ENCODE measurements at regions not wholly inside any gene's neighbourhood (a gene's known extent, or its start where the extent isn't known, plus 50 kb on each side); places are given as distances from the start of the nearest gene placed in this dataset.

- Histone ChIP-seq H3K4me2 (ENCODE audit: insufficient read depth, low read length) (no peak overlapping the region), H3K9me1 (ENCODE audit: control insufficient read depth, insufficient read depth, low read length) (no peaks in the 10 kb centered on the region), H3K9ac (ENCODE audit: insufficient read depth in 1 of 2, low read depth in 2 of 2, low read length in 2 of 2) (no peak overlapping the region), H4K20me1 (replicated peaks; ENCODE audit: control insufficient read depth, insufficient read depth, low read length) (no peaks in the 10 kb centered on the region), H3K4me1 (replicated peaks in 1 of 2; ENCODE audit: control insufficient read depth in 2 of 2, insufficient read depth in 2 of 2, low read length in 2 of 2) (no peaks in the 10 kb centered on the region), H3K27ac (ENCODE audit: extremely low read depth, low read depth, low read length) (no peak overlapping the region), H3K27me3 (ENCODE audit: control insufficient read depth in 2 of 2, insufficient read depth in 2 of 2, low read length in 2 of 2) (peaks cover 0 to 16% of the 10 kb centered on the region in 2 experiments; a peak in 3 of 5 replicates), H3K79me2 (ENCODE audit: control insufficient read depth, insufficient read depth, low read length) (no peaks in the 10 kb centered on the region), H3K36me3 (ENCODE audit: control insufficient read depth, insufficient read depth, low read length) (no peaks in the 10 kb centered on the region), H3K9me3 (replicated peaks; ENCODE audit: control insufficient read depth, insufficient read depth, low read depth, low read length) (no peaks in the 10 kb centered on the region), H3K4me3 (no peak overlapping the region), H2AFZ (ENCODE audit: low read depth, low read length) (no peak overlapping the region)
- no peak for ATAC-seq
- 0% methylated on average over 3 of the region's 3 CpGs for WGBS (ENCODE audit: insufficient coverage, low coverage, missing lambda C conversion rate)
- in situ Hi-C loops (cut with MboI) = no loop called here
- TF ChIP-seq ZBTB11 (CRISPR knock-in tag; IDR thresholded peaks at IDR 0.05) = no peak
- TF ChIP-seq ZSCAN32 (CRISPR knock-in tag; IDR thresholded peaks at IDR 0.05) = no peak
- no peak for TF ChIP-seq NCOA2 (IDR thresholded peaks at IDR 0.05; ENCODE audit: partially characterized antibody in 2 of 2)
- no peak for TF ChIP-seq HNRNPL (IDR thresholded peaks at IDR 0.05; ENCODE audit: low read depth, low read length)
- TF ChIP-seq FOXA3 (CRISPR knock-in tag; conservative IDR thresholded peaks at IDR 0.05 in 1 of 2, IDR thresholded peaks at IDR 0.05 in 1 of 2) = no peak
- TF ChIP-seq HIVEP1 (CRISPR knock-in tag; IDR thresholded peaks at IDR 0.05) = no peak
- no peak for TF ChIP-seq ZNF561 (CRISPR knock-in tag; conservative IDR thresholded peaks at IDR 0.05)
- FAIRE-seq = no peak
- DNase-seq (ENCODE audit: extremely low read depth in 1 of 4, low spot score in 3 of 4) = no peak
- ChIA-PET CTCF (ENCODE audit: low intra/inter-chr PET ratio) (no interaction called here), POLR2A (no interaction called here)
- no TSS peak for BruUV-seq (replicated peaks)
- intact Hi-C loops (cut with micrococcal nuclease) = no loop called here
Measured at GRCh38 chr20:20795119-20795518, 82.7 kb upstream of the RALGAPA2 start.

All from K562 (cell line).